Heart left ventricle (tissue), 13 donors: ENCODE measurements at regions not wholly inside any gene's neighbourhood (a gene's known extent, or its start where the extent isn't known, plus 50 kb on each side); places are given as distances from the start of the nearest gene placed in this dataset.

ENCODE experiments used
- CTCF ChIP-seq, 12 donors: fragments of 200-600 bp; sonication (generic) in 4 of 12; IDR thresholded peaks; one replicate each; pipeline versions ENCODE4 v1.5.0 to v1.8.0; 2018 to 2022; ENCODE audit warnings: antibody characterized with exemption in 12 of 12, mild to moderate bottlenecking in 5 of 12
- POLR2A ChIP-seq, 2 donors: fragments of 450-650 bp; IDR thresholded peaks; one replicate each; pipeline ENCODE4 v1.6.1; 2017; ENCODE audit warnings: antibody characterized with exemption in 2 of 2, mild to moderate bottlenecking in 2 of 2, moderate library complexity in 2 of 2
- donor health status: ischemic (EF 13 %, LVEDD 7.1; RV severe dilation, severe dysfunction).
- donor health status: DM: no; HTN: yes; CAD: no.
- donor health status: DM: no; HTN: no; CAD: no.
- donor health status: ischemic (EF 25% LVEDD 6.9; RV normal size, moderate dysfunction).
- donor health status: ischemic (EF 25% LVEDD 5.7; RV mildly dilated, moderate dysfunction).
- donor health status: ischemic (EF 35%, LVEDD 5.7; RV mildly dilated, moderate dysfunction).
- donor health status: nonischemic (EF 11% LVEDD 7.7; RV severe dilation, severe dysfunction).
- donor health status: DM: yes; HTN: yes; CAD: no.
- donor health status: PGD.
- donor health status: ischemic (EF 29% LVEDD 5.4; RV normal size, mild dysfunction).
- donor health status: nonischemic (EF 23%, LVEDD 6.1; RV moderate dilation, normal function).

GRCh38 chr7:24212073-24212472 is 71.9 kb upstream of the NPY start:
- TF ChIP-seq CTCF (IDR thresholded peaks at IDR 0.05) (no peak), POLR2A (IDR thresholded peaks at IDR 0.05) (no peak)
